HG02970 (cell line): ENCODE measurements at regions not wholly inside any gene's neighbourhood (a gene's known extent, or its start where the extent isn't known, plus 50 kb on each side); places are given as distances from the start of the nearest gene placed in this dataset.

Source experiments
- ATAC-seq: cut with Tn5 transposase; IDR thresholded peaks from one replicate; pipeline ENCODE4 v1.9.1; 2021; ENCODE audit warnings: mild to moderate bottlenecking, moderate library complexity, moderate number of reproducible peaks; ENCODE audit not compliant: unreplicated experiment, low FRiP score

- ATAC-seq: no peak
These were observed 132.2 kb upstream of the SLC24A5 start for GRCh38 chr15:47988564-47988963.

- no peak for ATAC-seq
These were observed 130.0 kb upstream of the SLC24A5 start for GRCh38 chr15:47990821-47991220.

- no peak for ATAC-seq
These were observed 129.4 kb upstream of the SLC24A5 start for GRCh38 chr15:47991357-47991756.

GRCh38 chr15:47993051-47993450, 127.7 kb upstream of the SLC24A5 start:
- ATAC-seq: no peak

- no peak for ATAC-seq
These were observed 123.4 kb upstream of the SLC24A5 start for GRCh38 chr15:47997195-47998080.

GRCh38 chr15:47998619-47999019, 122.2 kb upstream of the SLC24A5 start:
- no peak for ATAC-seq

- peak; percentile 81 for ATAC-seq
These were observed 119.3 kb upstream of the SLC24A5 start for GRCh38 chr15:48001393-48002039.

- ATAC-seq: no peak
These were observed 118.0 kb upstream of the SLC24A5 start for GRCh38 chr15:48002767-48003166.

- no peak for ATAC-seq
These were observed 117.3 kb upstream of the SLC24A5 start for GRCh38 chr15:48003441-48003840.

GRCh38 chr15:48005077-48005476, 115.7 kb upstream of the SLC24A5 start:
- ATAC-seq: no peak

GRCh38 chr15:48006031-48006511, 114.7 kb upstream of the SLC24A5 start:
- no peak for ATAC-seq

- no peak for ATAC-seq
These were observed 110.5 kb upstream of the SLC24A5 start for GRCh38 chr15:48010316-48010715.

GRCh38 chr15:48012191-48012590, 108.6 kb upstream of the SLC24A5 start:
- no peak for ATAC-seq

- ATAC-seq: no peak
These were observed 103.9 kb upstream of the SLC24A5 start for GRCh38 chr15:48016865-48017264.

- no peak for ATAC-seq
These were observed 103.0 kb upstream of the SLC24A5 start for GRCh38 chr15:48017747-48018146.

- ATAC-seq: no peak
These were observed 100.6 kb upstream of the SLC24A5 start for GRCh38 chr15:48020166-48020565.

GRCh38 chr15:48021336-48022086, 99.3 kb upstream of the SLC24A5 start:
- ATAC-seq: no peak

- no peak for ATAC-seq
These were observed 95.7 kb upstream of the SLC24A5 start for GRCh38 chr15:48025118-48025517.

- no peak for ATAC-seq
These were observed 92.1 kb upstream of the SLC24A5 start for GRCh38 chr15:48028712-48029111.

GRCh38 chr15:48029642-48030041, 91.1 kb upstream of the SLC24A5 start:
- ATAC-seq: no peak

- ATAC-seq: no peak
These were observed 89.3 kb upstream of the SLC24A5 start for GRCh38 chr15:48031466-48031865.
